ENCODE measurements at regions not wholly inside any gene's neighbourhood (a gene's known extent, or its start where the extent isn't known, plus 50 kb on each side); places are given as distances from the start of the nearest gene placed in this dataset.

DNA sequence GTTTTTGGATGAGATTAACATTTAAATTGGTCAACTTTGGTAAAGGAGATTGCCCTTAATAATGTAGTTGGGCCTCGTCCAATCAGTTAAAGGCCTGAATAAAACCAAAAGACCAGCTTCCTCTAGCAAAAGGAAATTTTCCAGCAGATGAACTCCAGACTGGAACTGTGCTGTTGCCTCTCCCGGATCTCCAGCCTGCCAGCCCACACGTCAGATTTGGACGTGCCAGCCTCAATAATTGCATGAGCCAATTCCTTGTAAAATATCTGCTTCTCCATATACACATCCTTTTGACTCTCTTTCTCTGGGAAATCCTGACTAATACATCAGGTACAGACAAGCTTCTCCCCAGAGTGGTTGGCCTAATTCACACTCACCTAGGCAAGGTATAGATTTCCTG, 175.8 kb upstream of the ADCY2 start:
- no peak for DNase-seq (ENCODE audit: low read depth)
- H3K4me3 ChIP-seq (ENCODE audit: low read length): no peak overlapping the region
- TF ChIP-seq, protein P1, sequence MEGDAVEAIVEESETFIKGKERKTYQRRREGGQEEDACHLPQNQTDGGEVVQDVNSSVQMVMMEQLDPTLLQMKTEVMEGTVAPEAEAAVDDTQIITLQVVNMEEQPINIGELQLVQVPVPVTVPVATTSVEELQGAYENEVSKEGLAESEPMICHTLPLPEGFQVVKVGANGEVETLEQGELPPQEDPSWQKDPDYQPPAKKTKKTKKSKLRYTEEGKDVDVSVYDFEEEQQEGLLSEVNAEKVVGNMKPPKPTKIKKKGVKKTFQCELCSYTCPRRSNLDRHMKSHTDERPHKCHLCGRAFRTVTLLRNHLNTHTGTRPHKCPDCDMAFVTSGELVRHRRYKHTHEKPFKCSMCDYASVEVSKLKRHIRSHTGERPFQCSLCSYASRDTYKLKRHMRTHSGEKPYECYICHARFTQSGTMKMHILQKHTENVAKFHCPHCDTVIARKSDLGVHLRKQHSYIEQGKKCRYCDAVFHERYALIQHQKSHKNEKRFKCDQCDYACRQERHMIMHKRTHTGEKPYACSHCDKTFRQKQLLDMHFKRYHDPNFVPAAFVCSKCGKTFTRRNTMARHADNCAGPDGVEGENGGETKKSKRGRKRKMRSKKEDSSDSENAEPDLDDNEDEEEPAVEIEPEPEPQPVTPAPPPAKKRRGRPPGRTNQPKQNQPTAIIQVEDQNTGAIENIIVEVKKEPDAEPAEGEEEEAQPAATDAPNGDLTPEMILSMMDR (conservative IDR thresholded peaks at IDR 0.05; ENCODE audit: low read depth, low read length): no peak

DNA sequence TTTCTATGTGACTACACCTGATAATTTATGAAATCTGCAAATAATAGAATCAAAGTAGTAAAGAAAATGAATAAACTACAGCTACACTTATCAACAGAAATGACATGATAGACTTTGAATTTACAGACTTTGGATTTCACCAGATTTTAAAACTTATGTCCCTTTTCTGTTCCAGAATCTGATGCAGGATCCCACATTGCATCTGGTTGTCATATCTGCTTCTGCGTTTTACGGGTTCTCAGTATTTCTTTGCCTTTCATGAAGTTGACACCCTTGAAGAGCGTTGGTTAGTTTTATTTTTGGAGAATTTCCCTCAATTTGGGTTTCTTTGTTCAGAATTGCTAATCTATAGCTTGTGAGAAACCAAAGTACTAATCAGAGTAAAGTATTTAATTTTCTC, 174.9 kb upstream of the ADCY2 start:
- TF ChIP-seq, protein P1 (conservative IDR thresholded peaks at IDR 0.05; ENCODE audit: low read depth, low read length): no peak
- DNase-seq (ENCODE audit: low read depth): no peak
- no peak overlapping the region for H3K4me3 ChIP-seq (ENCODE audit: low read length)

DNA sequence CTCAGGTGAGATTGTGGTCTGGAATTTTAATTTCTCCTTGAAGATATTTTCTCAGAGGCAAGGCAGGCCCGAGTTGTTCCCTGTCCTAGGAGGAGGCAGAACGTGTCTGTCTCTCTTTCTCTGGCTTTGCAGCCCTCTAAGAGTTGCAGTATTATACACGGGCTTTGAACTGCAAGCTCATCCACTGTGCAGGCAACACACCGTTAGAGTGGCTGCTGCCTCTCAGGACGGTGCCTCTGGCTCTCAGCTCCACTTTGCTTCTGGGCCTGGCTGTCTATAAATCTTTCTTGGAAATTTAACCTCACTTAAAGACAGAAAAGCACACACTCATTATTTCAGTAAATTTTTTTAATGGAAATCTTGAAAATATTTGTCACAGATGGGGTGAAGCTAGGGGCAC, 170.1 kb upstream of the ADCY2 start:
- no peak overlapping the region for H3K4me3 ChIP-seq (ENCODE audit: low read length)
- DNase-seq (ENCODE audit: low read depth): no peak
- TF ChIP-seq, protein P1 (conservative IDR thresholded peaks at IDR 0.05; ENCODE audit: low read depth, low read length): no peak

DNA sequence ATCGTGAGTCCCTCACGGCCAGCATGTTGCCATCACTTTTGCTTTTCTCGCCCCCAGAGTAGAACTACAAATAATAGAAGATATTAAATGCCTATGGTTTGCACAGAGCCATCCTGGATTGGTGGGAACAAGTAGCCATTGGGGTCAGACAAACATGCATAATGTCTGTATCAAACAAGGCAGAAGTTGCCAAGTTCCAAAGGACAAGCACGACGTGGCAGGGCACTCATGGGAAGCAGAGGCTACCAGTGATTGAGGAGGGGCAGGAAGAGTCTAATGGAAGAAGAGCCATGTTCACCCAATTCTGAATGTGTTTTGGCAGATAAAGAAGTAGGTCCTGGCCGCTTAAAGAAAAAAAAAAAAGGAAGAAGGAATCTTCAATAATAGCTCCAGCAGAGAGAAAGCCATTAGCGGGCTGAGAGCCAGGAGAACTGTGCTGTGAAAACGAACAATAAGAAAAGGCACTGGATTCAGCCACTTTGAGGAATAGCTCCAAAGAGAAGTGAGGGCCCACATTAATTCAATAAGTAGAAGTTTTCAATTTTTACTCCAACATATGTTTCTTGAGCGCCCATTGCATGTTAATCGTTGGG, 153.7 kb upstream of the ADCY2 start:
- H3K4me3 ChIP-seq (ENCODE audit: low read length): no peak overlapping the region
- DNase-seq (ENCODE audit: low read depth): no peak
- TF ChIP-seq, protein P1 (conservative IDR thresholded peaks at IDR 0.05; ENCODE audit: low read depth, low read length): no peak

DNA sequence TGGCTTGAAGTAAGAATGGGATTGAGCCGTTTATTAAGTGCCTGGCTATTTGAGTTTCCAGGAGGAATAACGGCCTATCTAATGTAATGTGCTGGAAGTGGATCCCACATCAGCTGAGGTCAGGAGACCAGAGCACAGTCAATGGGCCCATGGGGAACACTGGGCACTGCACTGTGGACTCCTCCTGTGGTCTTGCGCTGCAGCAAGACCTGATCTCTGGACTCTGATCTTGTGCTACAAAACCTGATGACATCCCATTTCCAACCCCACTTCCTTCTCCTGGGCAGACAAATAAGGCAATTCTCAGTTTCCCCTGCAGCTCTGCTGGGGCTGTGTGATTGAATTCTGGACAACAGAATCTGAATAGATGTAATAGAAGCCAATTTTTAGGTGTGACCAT, 151.7 kb upstream of the ADCY2 start:
- no peak overlapping the region for H3K4me3 ChIP-seq (ENCODE audit: low read length)
- TF ChIP-seq, protein P1 (conservative IDR thresholded peaks at IDR 0.05; ENCODE audit: low read depth, low read length): no peak
- no peak for DNase-seq (ENCODE audit: low read depth)

DNA sequence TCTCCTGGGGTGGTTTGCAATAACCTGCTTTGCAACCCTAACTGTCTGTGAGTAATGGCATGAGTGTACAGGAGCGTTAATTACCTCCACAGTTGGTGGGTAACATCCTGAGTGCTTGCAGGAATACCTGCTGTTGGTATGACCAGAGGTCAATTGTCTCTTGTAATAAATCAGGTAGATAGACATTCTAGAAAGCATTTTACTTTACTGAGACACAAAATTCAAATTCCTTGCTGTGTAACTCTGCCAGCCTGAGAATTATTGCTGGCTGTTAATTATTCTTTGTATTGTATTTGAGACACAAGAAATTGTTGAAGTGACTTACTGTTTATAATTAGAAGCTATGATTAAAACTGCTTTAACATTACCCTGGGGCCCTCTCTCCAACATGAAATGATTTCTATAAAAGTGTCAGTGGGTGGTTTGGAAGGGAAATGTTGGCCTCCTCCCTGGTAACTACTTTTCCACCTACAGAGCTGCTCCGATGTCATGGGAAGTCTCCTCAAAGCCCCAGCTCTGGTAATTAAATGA, 150.8 kb upstream of the ADCY2 start:
- TF ChIP-seq, protein P1 (conservative IDR thresholded peaks at IDR 0.05; ENCODE audit: low read depth, low read length): no peak
- no peak for DNase-seq (ENCODE audit: low read depth)
- no peak overlapping the region for H3K4me3 ChIP-seq (ENCODE audit: low read length)

DNA sequence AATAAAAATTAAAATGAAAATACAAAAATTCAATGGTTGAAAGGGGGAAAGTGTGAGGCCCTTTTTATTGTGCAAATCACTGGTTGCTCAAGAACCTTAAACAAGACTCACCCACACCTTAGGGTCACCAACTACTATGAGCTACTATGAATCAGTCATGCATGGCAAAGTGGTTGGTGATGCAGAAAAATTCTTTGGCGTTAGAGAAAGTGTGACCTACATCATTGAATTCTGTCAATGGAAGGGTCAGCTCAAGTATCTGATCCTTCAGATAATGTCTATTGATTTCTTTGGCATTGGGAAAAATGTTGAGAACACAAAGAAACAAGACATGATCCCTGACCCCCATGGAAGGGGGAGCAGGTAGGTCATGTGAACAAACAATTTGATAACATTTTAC, 149.7 kb upstream of the ADCY2 start:
- TF ChIP-seq, protein P1 (conservative IDR thresholded peaks at IDR 0.05; ENCODE audit: low read depth, low read length): no peak
- no peak for DNase-seq (ENCODE audit: low read depth)
- H3K4me3 ChIP-seq (ENCODE audit: low read length): no peak overlapping the region
